Kidney tubule cell (primary cell): ENCODE measurements at regions not wholly inside any gene's neighbourhood (a gene's known extent, or its start where the extent isn't known, plus 50 kb on each side); places are given as distances from the start of the nearest gene placed in this dataset.

Experiments used
- DNase-seq: peaks from one replicate; pipeline ENCODE4 v3.0.0-alpha.2; 2018; ENCODE audit warnings: low spot score

- DNase-seq, result no peak
Observed at GRCh38 chr13:62633448-62633847, 1217.8 kb upstream of the PCDH20 start.

- no peak for DNase-seq
Observed at GRCh38 chr13:62631619-62632018, 1216.0 kb upstream of the PCDH20 start.

- no peak for DNase-seq
Observed at GRCh38 chr13:62631124-62631523, 1215.5 kb upstream of the PCDH20 start.

- no peak for DNase-seq
Observed at GRCh38 chr13:62629618-62630017, 1214.0 kb upstream of the PCDH20 start.

GRCh38 chr13:62627226-62627625, 1211.6 kb upstream of the PCDH20 start:
- DNase-seq, result no peak

GRCh38 chr13:62626771-62627170, 1211.1 kb upstream of the PCDH20 start:
- no peak for DNase-seq

GRCh38 chr13:62625214-62625881, 1209.7 kb upstream of the PCDH20 start:
- no peak for DNase-seq

GRCh38 chr13:62613819-62614218, 1198.2 kb upstream of the PCDH20 start:
- DNase-seq, result no peak

- DNase-seq, result no peak
Observed at GRCh38 chr13:62611343-62611742, 1195.7 kb upstream of the PCDH20 start.

- DNase-seq, result no peak
Observed at GRCh38 chr13:62598708-62599107, 1183.1 kb upstream of the PCDH20 start.

- no peak for DNase-seq
Observed at GRCh38 chr13:62595976-62596375, 1180.3 kb upstream of the PCDH20 start.

GRCh38 chr13:62593804-62594203, 1178.2 kb upstream of the PCDH20 start:
- DNase-seq, result no peak

GRCh38 chr13:62583466-62583865, 1167.8 kb upstream of the PCDH20 start:
- no peak for DNase-seq

- no peak for DNase-seq
Observed at GRCh38 chr13:62578402-62578801, 1162.8 kb upstream of the PCDH20 start.

- DNase-seq, result no peak
Observed at GRCh38 chr13:62564770-62565169, 1149.1 kb upstream of the PCDH20 start.

GRCh38 chr13:62563251-62563650, 1147.6 kb upstream of the PCDH20 start:
- DNase-seq, result no peak

GRCh38 chr13:62556978-62557377, 1141.3 kb upstream of the PCDH20 start:
- DNase-seq, result no peak

GRCh38 chr13:62551588-62551987, 1135.9 kb upstream of the PCDH20 start:
- peak; percentile 1 for DNase-seq

- no peak for DNase-seq
Observed at GRCh38 chr13:62544928-62545327, 1129.3 kb upstream of the PCDH20 start.

- no peak for DNase-seq
Observed at GRCh38 chr13:62537593-62537992, 1121.9 kb upstream of the PCDH20 start.

GRCh38 chr13:62525652-62526051, 1110.0 kb upstream of the PCDH20 start:
- no peak for DNase-seq

GRCh38 chr13:62524498-62524897, 1108.8 kb upstream of the PCDH20 start:
- DNase-seq, result no peak

- DNase-seq, result no peak
Observed at GRCh38 chr13:62524061-62524460, 1108.4 kb upstream of the PCDH20 start.
